CD14-positive monocyte (primary cell): ENCODE measurements at regions not wholly inside any gene's neighbourhood (a gene's known extent, or its start where the extent isn't known, plus 50 kb on each side); places are given as distances from the start of the nearest gene placed in this dataset.

ENCODE experiments used
- DNase-seq, 3 donors: peaks; one replicate each; pipeline ENCODE4 v3.0.0-alpha.2; 2011 to 2022
- H2AFZ ChIP-seq: 2 replicates; pipeline ENCODE4 v1.6.0; 2012; ENCODE audit warnings: mild to moderate bottlenecking, low read depth, low read length, inconsistent platforms; ENCODE audit not compliant: insufficient read depth, poor library complexity, severe bottlenecking
- H3K27ac ChIP-seq, 2 donors: 1 replicate in 1 of 2; 2 replicates in 1 of 2; pipeline ENCODE4 v1.5.1; 2012 to 2013; ENCODE audit warnings: low read length in 2 of 2, control low read depth in 1 of 2, inconsistent platforms in 1 of 2, low read depth in 1 of 2, mild to moderate bottlenecking in 1 of 2
- H3K27me3 ChIP-seq, 2 donors: one replicate each; pipeline versions ENCODE4 v1.6.0 to v1.6.1; 2011 to 2013; ENCODE audit warnings: low read length in 2 of 2; ENCODE audit not compliant: control insufficient read depth in 2 of 2, insufficient read depth in 2 of 2
- H3K36me3 ChIP-seq, 2 donors: replicated peaks in 1 of 2; 1 replicate in 1 of 2; 2 replicates in 1 of 2; pipeline versions ENCODE4 v1.5.1 to v1.6.1; 2012 to 2013; ENCODE audit warnings: low read length in 2 of 2, control low read depth in 1 of 2, inconsistent platforms in 1 of 2, mild to moderate bottlenecking in 1 of 2; ENCODE audit not compliant: insufficient read depth in 2 of 2, control insufficient read depth in 1 of 2
- H3K4me1 ChIP-seq, 2 donors: 1 replicate in 1 of 2; 2 replicates in 1 of 2; pipeline versions ENCODE4 v1.5.1 to v1.6.1; 2012 to 2013; ENCODE audit warnings: low read length in 2 of 2, control low read depth in 1 of 2, inconsistent platforms in 1 of 2, mild to moderate bottlenecking in 1 of 2, moderate library complexity in 1 of 2; ENCODE audit not compliant: insufficient read depth in 2 of 2, control insufficient read depth in 1 of 2
- H3K4me2 ChIP-seq: replicated peaks from 2 replicates; pipeline ENCODE3; 2012; ENCODE audit warnings: low read length, moderate library complexity, mild to moderate bottlenecking; ENCODE audit not compliant: poor library complexity, severe bottlenecking; ENCODE audit errors: extremely low read depth
- H3K4me3 ChIP-seq, 3 experiments: fragments of 200-600 bp in 1 of 3; sonication (generic) in 1 of 3; replicated peaks in 1 of 3; 1 replicate in 2 of 3; 2 replicates in 1 of 3; pipeline ENCODE4 v1.5.1; 2011 to 2013; ENCODE audit warnings: low read length in 3 of 3, mild to moderate bottlenecking in 3 of 3, control low read depth in 2 of 3, low read depth in 2 of 3, inconsistent platforms in 1 of 3, moderate library complexity in 1 of 3
- H3K79me2 ChIP-seq: 2 replicates; pipeline ENCODE4 v1.6.0; 2012; ENCODE audit warnings: mild to moderate bottlenecking, control low read depth, inconsistent platforms, low read length, moderate library complexity; ENCODE audit not compliant: insufficient read depth
- H3K9ac ChIP-seq: 2 replicates; pipeline ENCODE4 v1.6.0; 2017; ENCODE audit warnings: low read length, mild to moderate bottlenecking; ENCODE audit not compliant: insufficient read depth, poor library complexity, severe bottlenecking
- H3K9me3 ChIP-seq, 2 donors: replicated peaks in 1 of 2; 1 replicate in 1 of 2; 2 replicates in 1 of 2; pipeline versions ENCODE4 v1.5.1 to v1.6.1; 2012 to 2013; ENCODE audit warnings: low read length in 2 of 2, control low read depth in 1 of 2; ENCODE audit not compliant: control insufficient read depth in 1 of 2, insufficient read depth in 1 of 2
- H4K20me1 ChIP-seq: 2 replicates; pipeline ENCODE4 v1.6.0; 2012; ENCODE audit warnings: mild to moderate bottlenecking, low read length, control low read depth, moderate library complexity; ENCODE audit not compliant: insufficient read depth
- H3K27ac Mint-ChIP-seq, 7 donors: one replicate each; pipeline ENCODE4 v1.8.0; 2020; ENCODE audit warnings: mild to moderate bottlenecking in 7 of 7, mixed read lengths in 7 of 7, moderate library complexity in 6 of 7, inconsistent platforms in 2 of 7
- H3K27me3 Mint-ChIP-seq, 3 donors: one replicate each; pipeline ENCODE4 v1.8.0; 2021 to 2022; ENCODE audit warnings: low read depth in 3 of 3, mild to moderate bottlenecking in 3 of 3, mixed read lengths in 3 of 3, moderate library complexity in 3 of 3, inconsistent platforms in 1 of 3
- H3K36me3 Mint-ChIP-seq, 2 donors: one replicate each; pipeline ENCODE4 v1.8.0; 2020; ENCODE audit warnings: mixed read lengths in 2 of 2, inconsistent platforms in 1 of 2, mild to moderate bottlenecking in 1 of 2
- H3K4me1 Mint-ChIP-seq: one replicate; pipeline ENCODE4 v1.8.0; 2020; ENCODE audit warnings: mild to moderate bottlenecking, mixed read lengths
- H3K4me3 Mint-ChIP-seq, 2 donors: one replicate each; pipeline ENCODE4 v1.8.0; 2020; ENCODE audit warnings: mild to moderate bottlenecking in 2 of 2, mixed read lengths in 2 of 2, moderate library complexity in 1 of 2
- H3K9me3 Mint-ChIP-seq, 7 donors: one replicate each; pipeline ENCODE4 v1.8.0; 2020 to 2022; ENCODE audit warnings: mixed read lengths in 7 of 7, mild to moderate bottlenecking in 6 of 7, moderate library complexity in 6 of 7, inconsistent platforms in 2 of 7
- CTCF ChIP-seq: fragments of 200-600 bp; IDR thresholded peaks from one replicate; pipeline ENCODE4 v1.8.0; 2022; ENCODE audit warnings: antibody characterized with exemption, mild to moderate bottlenecking
- WGBS: methylation state at CpG from one replicate; pipeline ENCODE4 v1.1.5; 2013; ENCODE audit warnings: missing lambda C conversion rate; ENCODE audit not compliant: insufficient coverage; 5-methylcytosine and 5-hydroxymethylcytosine counted together
- intact Hi-C, 2 donors: fragments of 100-400 bp; cut with micrococcal nuclease; formaldehyde crosslinking; loops; one replicate each; pipeline versions ENCODE4 v1.15.0 to v1.15.1; 2023

GRCh38 chr2:181308766-181309515 is 148.2 kb upstream of the ITGA4 start:
- no CpG with 5 or more reads among the region's 5 CpGs for whole genome bisulfite sequencing
- peaks cover 88% of the 10 kb centered on the region for H3K4me1 Mint-ChIP-seq
- peak; percentile 60 to 83 (median 72) for DNase-seq

GRCh38 chr2:181309586-181309985 is 147.6 kb upstream of the ITGA4 start:
- H3K9me3 Mint-ChIP-seq, result no peaks in the 10 kb centered on the region
- H3K4me1 Mint-ChIP-seq, result peaks cover 88% of the 10 kb centered on the region
- H3K27me3 Mint-ChIP-seq, result no peaks in the 10 kb centered on the region
- Histone ChIP-seq H3K79me2 (no peaks in the 10 kb centered on the region), H3K4me3 (peak overlapping the region; percentile 35 to 72 (median 58)), H3K4me1 (peaks cover 73 to 94% of the 10 kb centered on the region in 2 donors), H3K9me3 (no peaks in the 10 kb centered on the region), H4K20me1 (no peaks in the 10 kb centered on the region), H3K27ac (peak overlapping the region in 1 of 2 donors; percentile 90), H2AFZ (peak overlapping the region; percentile 15), H3K4me2 (peak overlapping the region; percentile 68), H3K27me3 (no peaks in the 10 kb centered on the region), H3K36me3 (no peaks in the 10 kb centered on the region), H3K9ac (peak overlapping the region; percentile 50)
- peak overlapping the region; percentile 52 to 79 for H3K4me3 Mint-ChIP-seq
- intact Hi-C loops, result loop anchor here (5.0 to 10.0 kb wide), 4 partner anchors 55 to 148 kb away; partner anchors contain the start of gene ITGA4 (in 2 of the 2)
- H3K27ac Mint-ChIP-seq, result peak overlapping the region; percentile 83 to 95 (median 93)
- no peak for TF ChIP-seq CTCF
- peak in 1 of 3 donors; percentile 16 for DNase-seq
- H3K36me3 Mint-ChIP-seq, result no peaks in the 10 kb centered on the region
- WGBS, result no CpG with 5 or more reads among the region's 4 CpGs

More at GRCh38 chr2:181308766-181309515, 148.2 kb upstream of the ITGA4 start:
- H3K9me3 ChIP-seq, result no peaks in the 10 kb centered on the region
- H4K20me1 ChIP-seq, result no peaks in the 10 kb centered on the region
- Mint-ChIP-seq H3K9me3 (no peaks in the 10 kb centered on the region), H3K36me3 (no peaks in the 10 kb centered on the region), H3K27ac (peak overlapping the region; percentile 89 to 96 (median 94)), H3K4me3 (peak overlapping the region; percentile 52 to 79), H3K27me3 (no peaks in the 10 kb centered on the region)
- no peaks in the 10 kb centered on the region for H3K27me3 ChIP-seq
- no peaks in the 10 kb centered on the region for H3K79me2 ChIP-seq
- H3K9ac ChIP-seq, result peak overlapping the region; percentile 50
- H3K4me1 ChIP-seq, result peaks cover 73 to 94% of the 10 kb centered on the region in 2 donors
- no peak for TF ChIP-seq CTCF
- peak overlapping the region; percentile 2 to 90 for H3K27ac ChIP-seq
- no peaks in the 10 kb centered on the region for H3K36me3 ChIP-seq
- intact Hi-C loops, result loop anchor here (5.0 to 10.0 kb wide), 4 partner anchors 54 to 148 kb away; partner anchors contain the start of gene ITGA4 (in 2 of the 2)
- peak overlapping the region; percentile 15 for H2AFZ ChIP-seq
- peak overlapping the region; percentile 68 for H3K4me2 ChIP-seq
- H3K4me3 ChIP-seq, result peak overlapping the region; percentile 35 to 72 (median 58)
